ENCODE measurements at regions not wholly inside any gene's neighbourhood (a gene's known extent, or its start where the extent isn't known, plus 50 kb on each side); places are given as distances from the start of the nearest gene placed in this dataset.

DNA sequence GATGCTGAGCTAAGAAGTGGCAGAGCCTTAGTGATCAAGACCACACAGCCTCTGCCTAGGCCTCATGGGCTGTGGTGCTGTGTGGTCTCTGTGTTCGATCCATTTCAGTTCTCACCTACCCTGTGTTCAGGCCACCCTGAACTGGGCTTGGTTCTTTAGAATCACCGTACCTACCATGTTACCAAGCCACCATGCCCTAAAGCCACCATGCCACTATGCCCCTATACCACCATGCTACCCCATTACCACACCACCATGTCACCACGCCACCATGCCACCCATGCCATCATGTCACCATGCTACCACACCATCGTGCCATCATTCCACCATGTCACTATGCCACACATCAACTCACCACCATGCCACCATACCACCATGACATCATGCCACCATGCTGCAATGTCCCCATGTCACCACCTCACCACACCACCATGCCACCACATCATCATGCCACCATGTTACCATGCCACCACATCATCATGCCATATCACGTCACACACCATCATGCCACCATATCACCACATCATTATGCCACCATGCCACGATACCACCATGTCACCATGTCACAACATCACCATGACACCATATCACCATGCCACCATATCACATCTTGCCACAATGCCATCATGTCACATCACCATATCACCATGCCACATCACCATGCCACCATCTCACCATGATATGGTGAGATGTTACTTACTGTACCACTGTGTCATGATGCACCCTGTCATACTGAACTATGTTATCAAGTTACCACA lies 191.0 kb upstream of the ARL4C start:
- Histone ChIP-seq H3K4me3 (no peak overlapping the region), H3K9me3 (no peaks in the 10 kb centered on the region), H3K36me3 (no peaks in the 10 kb centered on the region), H3K27ac (no peak overlapping the region), H3K27me3 (no peaks in the 10 kb centered on the region), H3K4me1 (peaks cover 0 to 12% of the 10 kb centered on the region in 2 donors)
- TF ChIP-seq, protein P1, sequence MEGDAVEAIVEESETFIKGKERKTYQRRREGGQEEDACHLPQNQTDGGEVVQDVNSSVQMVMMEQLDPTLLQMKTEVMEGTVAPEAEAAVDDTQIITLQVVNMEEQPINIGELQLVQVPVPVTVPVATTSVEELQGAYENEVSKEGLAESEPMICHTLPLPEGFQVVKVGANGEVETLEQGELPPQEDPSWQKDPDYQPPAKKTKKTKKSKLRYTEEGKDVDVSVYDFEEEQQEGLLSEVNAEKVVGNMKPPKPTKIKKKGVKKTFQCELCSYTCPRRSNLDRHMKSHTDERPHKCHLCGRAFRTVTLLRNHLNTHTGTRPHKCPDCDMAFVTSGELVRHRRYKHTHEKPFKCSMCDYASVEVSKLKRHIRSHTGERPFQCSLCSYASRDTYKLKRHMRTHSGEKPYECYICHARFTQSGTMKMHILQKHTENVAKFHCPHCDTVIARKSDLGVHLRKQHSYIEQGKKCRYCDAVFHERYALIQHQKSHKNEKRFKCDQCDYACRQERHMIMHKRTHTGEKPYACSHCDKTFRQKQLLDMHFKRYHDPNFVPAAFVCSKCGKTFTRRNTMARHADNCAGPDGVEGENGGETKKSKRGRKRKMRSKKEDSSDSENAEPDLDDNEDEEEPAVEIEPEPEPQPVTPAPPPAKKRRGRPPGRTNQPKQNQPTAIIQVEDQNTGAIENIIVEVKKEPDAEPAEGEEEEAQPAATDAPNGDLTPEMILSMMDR (IDR thresholded peaks at IDR 0.05), result no peak
- intact Hi-C loops (cut with DNase I), result no loop called here
- DNase-seq (no peak), ATAC-seq (no peak)

DNA sequence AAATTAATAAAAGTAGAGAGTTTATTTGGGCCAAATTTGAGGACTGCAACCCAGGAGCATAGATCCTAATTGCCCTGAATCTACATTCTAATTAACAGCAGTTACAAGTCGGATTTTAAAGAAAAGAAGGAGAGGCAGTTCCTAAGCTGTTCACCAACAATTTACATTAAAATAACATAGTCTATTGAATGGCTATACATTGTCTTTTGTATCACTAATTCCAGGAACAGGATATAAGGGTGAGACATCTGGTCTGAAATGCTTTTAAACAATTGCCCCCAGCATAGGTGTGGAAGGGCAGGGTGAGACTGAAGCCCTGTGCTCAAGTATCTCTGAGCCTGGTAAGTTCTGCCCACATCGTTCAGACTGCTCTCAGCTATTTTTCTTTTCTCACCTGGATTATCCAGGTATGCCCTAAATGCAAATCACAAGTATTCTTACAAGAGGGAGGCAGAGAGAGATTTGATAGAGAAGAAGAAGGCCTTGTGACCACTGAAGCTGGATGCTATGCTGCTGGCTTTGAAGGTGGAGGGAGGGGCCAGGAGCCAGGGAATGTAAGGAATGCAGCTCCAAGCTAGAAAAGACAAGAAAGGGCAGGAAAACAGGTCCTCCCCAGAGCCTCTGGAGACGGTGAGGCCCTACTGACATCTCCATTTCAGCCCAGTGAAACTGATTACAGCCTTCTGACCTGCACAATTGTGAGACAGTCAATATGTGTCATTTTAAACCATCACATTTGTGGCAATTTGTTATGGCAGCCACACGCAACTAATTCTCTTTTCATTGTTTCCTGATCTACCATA lies 189.4 kb upstream of the ARL4C start:
- TF ChIP-seq, protein P1 (IDR thresholded peaks at IDR 0.05), result no peak
- H3K36me3 ChIP-seq, result no peaks in the 10 kb centered on the region
- no peaks in the 10 kb centered on the region for H3K27me3 ChIP-seq
- DNase-seq (no peak), ATAC-seq (peak; percentile 52)
- H3K9me3 ChIP-seq, result no peaks in the 10 kb centered on the region
- H3K27ac ChIP-seq, result no peak overlapping the region
- no peak overlapping the region for H3K4me3 ChIP-seq
- peaks cover 0 to 8% of the 10 kb centered on the region in 2 donors for H3K4me1 ChIP-seq
- intact Hi-C loops (cut with DNase I), result no loop called here

DNA sequence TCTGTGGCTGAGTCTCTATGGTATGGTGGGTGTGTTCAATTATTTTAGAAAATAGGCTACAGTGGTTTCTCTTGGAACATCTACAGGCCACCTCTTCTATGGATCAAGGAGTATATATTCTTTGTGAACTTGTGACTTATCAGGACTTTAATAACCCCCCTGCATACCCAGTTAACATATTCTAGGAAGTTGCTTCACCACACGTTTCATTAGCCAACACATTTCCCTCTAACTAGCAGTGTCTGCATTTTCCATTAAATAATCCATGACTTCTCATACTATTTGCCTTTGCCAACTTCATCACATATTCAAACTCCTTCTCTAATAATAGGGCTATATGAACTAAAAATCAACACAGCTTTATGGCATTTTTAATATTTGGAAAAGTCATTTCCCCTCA lies 187.6 kb upstream of the ARL4C start:
- Histone ChIP-seq H3K4me3 (no peak overlapping the region), H3K27me3 (no peaks in the 10 kb centered on the region), H3K4me1 (no peaks in the 10 kb centered on the region), H3K9me3 (no peaks in the 10 kb centered on the region), H3K27ac (no peak overlapping the region), H3K36me3 (no peaks in the 10 kb centered on the region)
- no peak for ATAC-seq
- TF ChIP-seq, protein P1 (IDR thresholded peaks at IDR 0.05), result no peak
- intact Hi-C loops (cut with DNase I), result no loop called here
- DNase-seq, result peak in 2 of 4 donors; percentile 22 to 35

DNA sequence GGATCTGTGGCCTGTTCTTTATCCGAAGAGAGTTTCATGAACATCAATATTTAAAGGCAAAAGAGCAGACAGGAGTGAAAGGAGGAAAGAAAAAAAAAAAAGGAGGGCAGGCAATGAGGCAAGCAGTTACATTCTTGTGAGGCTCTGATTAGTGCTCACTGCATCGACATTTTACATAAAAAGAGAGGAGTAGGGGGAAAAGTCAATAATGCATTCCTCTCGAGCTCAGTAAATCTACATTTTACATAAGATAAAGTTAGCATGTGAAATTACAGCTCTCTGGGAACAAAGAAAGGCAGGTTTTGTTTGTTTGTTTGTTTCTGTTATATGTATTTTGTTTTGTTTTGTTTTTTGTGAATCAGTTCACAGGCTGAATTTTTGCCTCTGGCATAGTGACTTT lies 187.1 kb upstream of the ARL4C start:
- no peak for ATAC-seq
- Histone ChIP-seq H3K4me3 (no peak overlapping the region), H3K9me3 (no peaks in the 10 kb centered on the region), H3K27ac (no peak overlapping the region), H3K27me3 (no peaks in the 10 kb centered on the region), H3K4me1 (no peaks in the 10 kb centered on the region), H3K36me3 (no peaks in the 10 kb centered on the region)
- DNase-seq, result no peak
- intact Hi-C loops (cut with DNase I), result no loop called here
- TF ChIP-seq, protein P1 (IDR thresholded peaks at IDR 0.05), result no peak

DNA sequence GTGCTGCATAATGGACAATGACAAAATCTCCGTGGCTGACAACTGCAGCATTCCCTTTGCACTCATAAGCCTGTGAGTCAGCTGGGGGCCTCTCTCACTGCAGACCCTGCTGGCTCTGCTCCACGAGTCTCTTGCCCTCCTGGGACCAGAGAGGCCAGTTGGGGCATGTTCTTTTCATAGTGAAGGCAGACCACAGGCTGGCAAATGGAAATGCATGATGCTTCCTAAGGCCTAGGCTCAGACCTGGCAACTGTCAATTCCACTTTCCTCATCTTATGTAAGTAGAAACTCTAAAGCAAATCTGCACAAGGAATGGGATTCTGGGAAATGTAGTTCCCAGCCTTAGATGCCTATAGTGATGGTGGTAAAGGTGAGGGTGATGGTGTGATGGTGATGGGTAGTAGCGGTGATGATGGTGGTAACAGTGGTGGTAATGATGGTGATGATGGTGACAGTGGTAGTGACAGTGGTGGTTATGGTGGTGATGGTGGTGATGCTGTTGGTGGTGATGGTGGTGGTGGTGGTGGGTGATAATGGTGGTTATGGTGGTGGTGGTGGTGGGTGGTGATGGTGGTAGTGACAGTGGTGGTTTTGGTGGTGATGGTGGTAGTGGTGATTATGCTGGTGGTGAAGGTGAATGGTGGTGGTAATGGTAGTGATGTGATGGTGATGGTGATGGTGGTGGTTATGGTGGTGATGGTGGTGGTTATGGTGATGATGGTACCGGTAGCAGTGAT lies 185.8 kb upstream of the ARL4C start:
- intact Hi-C loops (cut with DNase I), result no loop called here
- TF ChIP-seq, protein P1 (IDR thresholded peaks at IDR 0.05), result no peak
- Histone ChIP-seq H3K9me3 (no peaks in the 10 kb centered on the region), H3K4me3 (no peak overlapping the region), H3K4me1 (no peaks in the 10 kb centered on the region), H3K27ac (no peak overlapping the region), H3K36me3 (no peaks in the 10 kb centered on the region), H3K27me3 (no peaks in the 10 kb centered on the region)
- DNase-seq (no peak), ATAC-seq (no peak)

Data from left lung (tissue), 4 donors.